GM19238 (cell line): ENCODE measurements at regions not wholly inside any gene's neighbourhood (a gene's known extent, or its start where the extent isn't known, plus 50 kb on each side); places are given as distances from the start of the nearest gene placed in this dataset.

Experiments used
- DNase-seq: peaks from one replicate; pipeline ENCODE4 v3.0.0; 2011; ENCODE audit warnings: low spot score; ENCODE audit not compliant: insufficient read length

DNA sequence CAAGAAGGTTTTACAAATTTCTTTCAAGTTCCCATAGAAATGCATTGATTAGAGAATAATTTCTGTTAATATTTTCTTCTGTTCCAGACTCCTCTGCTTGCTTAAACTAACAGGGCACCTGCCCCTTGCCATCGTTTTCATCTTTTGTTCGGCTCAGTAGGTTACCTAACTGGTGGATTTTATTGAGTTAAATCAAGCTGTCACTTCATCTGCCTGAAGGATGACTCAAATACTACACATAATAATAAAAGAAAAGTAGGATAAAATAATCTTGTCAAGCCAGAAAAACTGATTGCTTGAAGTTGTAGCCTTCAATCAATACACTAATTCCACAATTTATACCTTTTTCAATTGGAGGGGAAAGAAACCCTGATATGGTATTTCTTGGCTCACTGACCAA, 234.0 kb downstream of the NR4A2 start:
- no peak for DNase-seq

DNA sequence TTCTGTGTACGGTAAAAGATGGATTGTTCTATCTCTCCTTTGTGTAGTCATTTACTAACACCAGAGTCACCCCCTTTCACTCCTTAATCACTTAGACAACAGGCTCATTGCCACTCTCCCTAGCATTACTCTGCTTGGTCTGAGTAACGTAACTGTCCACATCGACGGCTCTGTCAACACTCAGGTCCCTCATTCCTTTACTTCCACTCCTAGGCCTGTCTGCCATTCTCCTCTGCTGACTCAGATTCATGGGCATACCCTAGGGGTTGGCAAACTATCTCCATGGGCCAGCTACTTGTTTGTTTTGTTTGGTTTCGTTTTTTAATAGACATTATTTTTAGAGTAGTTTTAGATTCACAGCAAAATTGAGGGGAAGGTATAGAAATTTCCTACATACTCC, 243.9 kb downstream of the NR4A2 start:
- no peak for DNase-seq

GRCh38 chr2:156087875-156088274, 244.6 kb downstream of the NR4A2 start:
- no peak for DNase-seq

- no peak for DNase-seq
Observed at GRCh38 chr2:156083763-156084493, 248.6 kb downstream of the NR4A2 start.

- no peak for DNase-seq
Observed at GRCh38 chr2:156079845-156080244, 252.7 kb downstream of the NR4A2 start.

DNA sequence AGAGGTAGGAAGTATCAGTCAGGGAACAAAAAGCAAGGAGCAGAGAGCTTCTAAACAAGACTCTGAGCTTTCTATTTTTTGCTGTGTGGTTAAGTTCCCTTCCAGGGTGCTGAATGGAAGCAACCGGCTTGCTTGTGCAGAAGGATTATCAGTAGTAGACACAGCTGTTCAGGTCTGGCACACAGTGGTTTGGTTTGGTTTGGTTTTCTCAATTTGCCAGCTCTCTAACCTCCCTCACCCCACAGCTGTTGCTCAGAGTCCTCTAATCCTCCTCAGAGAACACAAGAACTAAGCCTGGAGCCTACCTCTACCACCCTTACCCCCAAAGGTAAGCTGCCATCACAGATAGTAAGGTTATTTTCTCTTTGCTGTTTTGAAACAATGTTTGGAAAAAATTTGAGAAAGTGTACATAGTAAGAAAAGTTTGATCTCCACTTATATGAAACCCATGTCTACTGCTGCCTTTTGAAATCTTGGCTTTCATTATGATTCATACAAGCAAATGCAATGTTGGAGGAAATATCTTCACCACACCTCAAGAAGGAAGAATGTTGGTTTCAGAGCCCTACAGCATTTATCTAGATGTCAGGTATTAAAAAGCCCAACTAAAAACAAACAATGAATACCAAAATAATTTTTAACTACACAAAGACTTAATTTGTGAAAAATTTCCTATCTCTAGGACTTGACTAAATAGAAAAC, 255.3 kb downstream of the NR4A2 start:
- DNase-seq = no peak

GRCh38 chr2:156065912-156066311, 266.6 kb downstream of the NR4A2 start:
- no peak for DNase-seq

GRCh38 chr2:156064540-156064939, 268.0 kb downstream of the NR4A2 start:
- DNase-seq = no peak

- DNase-seq = no peak
Observed at GRCh38 chr2:156057647-156058046, 274.9 kb downstream of the NR4A2 start.

DNA sequence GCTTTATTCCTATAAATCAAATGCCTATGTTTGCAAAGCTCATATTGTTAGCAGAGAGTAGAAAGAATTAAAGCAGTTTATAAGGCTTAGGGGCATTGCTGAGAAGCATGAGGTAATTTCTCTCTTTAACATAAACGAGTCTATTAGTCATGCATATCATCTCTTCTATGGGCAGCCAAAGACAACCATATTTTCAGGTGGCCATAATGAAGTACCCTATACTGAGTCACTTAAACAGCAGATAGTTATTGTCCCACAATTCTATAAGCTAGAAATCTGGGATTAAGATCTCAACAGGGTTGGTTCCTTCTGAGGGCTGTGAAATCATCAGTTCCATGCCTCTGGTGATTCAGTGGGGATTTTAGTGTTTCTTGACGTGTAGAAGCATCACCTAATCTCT, 277.5 kb downstream of the NR4A2 start:
- no peak for DNase-seq

- DNase-seq = no peak
Observed at GRCh38 chr2:156046900-156047299, 285.6 kb downstream of the NR4A2 start.

DNA sequence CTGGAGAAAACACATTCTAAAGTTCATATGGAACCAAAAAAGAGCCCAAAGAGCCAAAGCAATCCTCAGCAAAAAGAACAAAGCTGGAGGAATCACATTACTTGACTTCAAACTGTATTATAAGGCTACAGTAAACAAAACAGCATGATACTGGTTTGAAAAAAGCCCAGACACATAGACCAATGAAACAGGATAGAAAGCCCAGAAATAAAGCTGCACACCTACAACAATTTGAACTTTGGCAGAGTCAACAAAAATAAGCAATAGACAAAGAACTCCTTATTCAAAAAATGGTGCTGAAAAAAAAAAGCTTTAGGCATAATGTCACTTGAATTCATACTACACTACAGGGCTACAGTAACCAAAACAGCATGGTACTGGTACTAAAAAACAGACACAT, 289.6 kb downstream of the NR4A2 start:
- no peak for DNase-seq

GRCh38 chr2:156038021-156038420, 294.5 kb downstream of the NR4A2 start:
- no peak for DNase-seq

DNA sequence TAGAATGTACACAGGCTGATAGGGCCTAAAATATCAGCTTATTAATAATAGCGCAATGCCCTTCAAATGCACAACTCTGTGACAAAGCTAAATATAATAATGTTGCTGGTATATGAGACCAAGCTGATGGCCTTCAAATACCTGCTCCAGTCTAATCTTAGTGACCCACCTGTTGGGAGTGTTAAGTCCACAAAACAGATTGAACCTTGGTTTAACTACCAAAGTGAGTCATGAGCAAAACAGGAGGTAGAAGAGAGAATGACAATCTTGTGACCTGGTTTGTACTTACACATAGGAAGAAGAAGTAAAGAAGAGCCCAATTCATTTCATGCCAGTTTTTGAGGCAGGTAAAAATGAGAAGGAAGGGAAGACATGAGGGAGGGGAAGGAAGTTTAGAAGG, 295.0 kb downstream of the NR4A2 start:
- DNase-seq = no peak

DNA sequence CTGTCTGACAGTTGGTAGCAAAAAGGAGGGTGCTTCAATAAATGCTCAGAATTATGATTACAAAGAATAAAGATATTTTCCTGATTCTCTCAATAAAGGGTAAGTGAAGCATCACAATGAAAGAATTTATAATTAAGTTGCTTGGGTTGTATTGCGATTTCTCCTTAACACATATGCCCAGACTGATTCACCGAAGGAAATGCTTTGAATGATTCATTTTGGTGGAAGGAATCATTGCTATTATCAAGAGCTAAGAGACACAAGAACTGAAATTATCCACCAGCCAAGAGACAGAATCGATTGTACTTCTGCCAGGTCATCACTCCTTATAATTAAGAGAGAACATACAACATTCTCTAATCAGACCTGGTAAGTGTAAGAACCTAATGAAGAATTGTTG, 301.4 kb downstream of the NR4A2 start:
- DNase-seq = no peak

DNA sequence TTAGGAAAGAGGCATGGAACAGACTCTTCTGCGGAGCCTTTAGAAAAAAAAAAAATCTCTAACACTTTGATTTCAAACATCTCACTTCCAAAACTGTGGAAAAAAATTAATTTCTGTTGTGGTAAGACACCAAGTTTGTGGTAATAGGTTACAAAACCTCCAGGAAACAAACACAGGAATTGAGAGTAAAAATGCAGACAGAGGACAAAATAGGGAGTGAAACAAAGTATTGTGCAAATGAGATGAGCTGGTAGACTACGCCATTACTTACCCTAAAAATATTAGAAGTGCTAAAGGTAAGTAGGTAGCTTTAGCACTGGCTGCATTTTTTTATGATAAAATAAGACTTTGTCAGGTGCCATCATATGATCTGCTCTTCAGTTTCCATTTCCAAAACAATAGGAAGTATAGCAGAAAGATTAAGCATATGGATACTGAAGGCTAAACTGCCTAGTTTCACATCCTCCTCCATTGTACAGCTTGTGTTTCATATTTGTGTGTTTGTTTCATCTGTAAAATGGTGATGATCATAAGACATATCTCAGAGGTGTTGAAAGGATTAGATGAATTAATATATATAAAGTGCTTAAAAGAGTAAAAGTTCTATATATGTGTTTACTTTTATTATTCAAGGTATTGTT, 309.2 kb downstream of the NR4A2 start:
- DNase-seq = no peak

DNA sequence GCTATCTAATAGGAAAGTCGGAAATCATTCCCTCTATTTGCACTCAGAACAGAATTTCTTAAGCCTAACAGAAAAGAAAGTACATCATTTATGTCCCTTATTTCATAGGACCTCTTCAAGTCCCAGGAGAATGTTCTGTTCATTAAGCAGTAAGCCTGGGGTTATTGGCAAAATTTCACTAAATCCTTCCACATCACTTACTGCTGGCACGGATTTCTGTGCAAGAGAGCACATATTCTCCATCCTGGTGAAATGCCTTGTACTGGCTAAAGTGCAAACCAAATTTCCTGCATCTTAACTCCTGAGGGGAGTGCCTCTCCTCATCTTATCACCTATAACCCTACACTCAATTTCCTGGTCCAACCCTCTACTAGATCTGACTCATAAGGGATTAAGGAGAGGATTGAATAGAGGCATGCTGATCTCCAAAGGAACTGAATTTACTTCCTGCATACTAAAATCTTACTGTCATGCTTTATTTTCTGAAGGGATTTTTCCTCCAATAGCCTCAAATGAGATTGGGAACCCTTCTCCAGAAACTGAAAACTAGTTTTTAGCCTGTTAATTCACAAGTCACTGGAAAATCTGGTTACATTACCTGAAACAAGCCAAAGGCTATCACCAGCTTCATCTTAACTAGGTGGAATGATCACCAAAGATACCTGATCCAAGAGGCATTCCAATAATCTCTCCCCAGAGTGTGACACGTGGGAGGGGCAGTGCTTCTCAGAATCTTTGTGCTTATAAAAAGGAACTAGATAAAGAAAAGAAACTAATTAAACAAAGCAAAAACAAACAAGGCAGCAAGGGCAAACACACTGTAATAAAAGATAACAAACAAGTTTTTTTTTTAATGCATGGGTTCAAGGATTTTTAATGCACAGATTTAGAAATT, 311.1 kb downstream of the NR4A2 start:
- DNase-seq = no peak

- no peak for DNase-seq
Observed at GRCh38 chr2:156019341-156019740, 313.2 kb downstream of the NR4A2 start.

DNA sequence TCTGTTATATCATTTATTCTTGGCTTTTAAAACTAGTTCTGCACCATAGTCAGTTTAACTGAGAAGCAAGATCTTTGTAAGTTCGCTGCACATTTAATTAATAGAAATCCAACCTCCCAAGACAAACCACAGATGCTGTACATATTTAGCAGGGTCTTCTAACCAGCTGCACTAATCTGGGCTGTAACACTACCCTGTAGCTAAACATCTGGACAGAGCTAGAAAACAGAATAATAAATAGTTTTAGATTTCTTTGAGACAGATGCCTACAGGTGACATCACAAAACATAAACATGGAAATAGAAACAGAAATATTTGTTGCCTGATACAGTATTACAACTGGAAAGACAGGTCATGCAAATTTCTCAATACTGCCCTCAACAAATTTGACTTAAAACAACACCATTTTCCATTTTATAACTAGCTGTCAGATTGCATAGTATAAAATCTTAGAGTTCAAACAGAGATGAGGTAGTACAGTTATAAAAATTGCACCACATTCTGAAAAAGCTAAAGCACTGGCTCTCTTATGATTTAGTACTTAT, 315.1 kb downstream of the NR4A2 start:
- no peak for DNase-seq

DNA sequence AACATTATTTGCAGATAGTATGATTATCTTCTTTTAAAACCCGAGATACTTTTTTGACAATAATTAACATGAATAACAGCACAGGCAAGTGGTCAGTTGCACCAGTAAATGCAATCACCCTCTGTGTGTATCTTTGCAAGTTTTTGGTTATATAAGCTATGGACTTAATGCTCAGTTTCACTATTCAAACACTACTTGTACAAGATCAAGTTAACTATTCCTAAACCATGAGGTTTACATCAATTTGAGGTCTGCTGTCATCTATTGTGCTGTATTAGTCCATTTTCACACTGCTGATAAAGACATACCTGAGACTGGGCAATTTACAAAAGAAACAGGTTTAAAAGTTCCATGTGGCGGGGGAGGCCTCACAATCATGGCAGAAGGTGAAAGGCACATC, 323.2 kb downstream of the NR4A2 start:
- no peak for DNase-seq
